ENCODE measurements at regions not wholly inside any gene's neighbourhood (a gene's known extent, or its start where the extent isn't known, plus 50 kb on each side); places are given as distances from the start of the nearest gene placed in this dataset.

- FAIRE-seq: no peak
- no TSS peak for BruUV-seq (replicated peaks)
- intact Hi-C loops (cut with micrococcal nuclease; ENCODE audit: unreplicated experiment): no loop called here
These were observed 363.6 kb upstream of the CNTNAP2 start for GRCh38 chr7:145753004-145753403.

More at GRCh38 chr7:145753004-145753403, 363.6 kb upstream of the CNTNAP2 start:
- in situ Hi-C loops (cut with MboI): no loop called here
- no peak overlapping the region for H3K4me2 ChIP-seq (ENCODE audit: control insufficient read depth, insufficient read depth)
- no peaks in the 10 kb centered on the region for H3K79me2 ChIP-seq (ENCODE audit: control insufficient read depth, insufficient read depth, low read length)
- ChIA-PET RAD21 (ENCODE audit: unreplicated experiment) (no interaction called here), SMC1A (ENCODE audit: uncharacterized antibody, unreplicated experiment) (no interaction called here), CTCF (no interaction called here), POLR2A (no interaction called here)
- DNase-seq (ENCODE audit: low read depth, low spot score) (no peak), ATAC-seq (no peak)
- H3K4me1 ChIP-seq (ENCODE audit: control insufficient read depth, insufficient read depth, low read length): no peaks in the 10 kb centered on the region
- H4K20me1 ChIP-seq (ENCODE audit: control insufficient read depth, insufficient read depth): no peaks in the 10 kb centered on the region
- H3K36me3 ChIP-seq (ENCODE audit: control insufficient read depth in 2 of 2, insufficient read depth in 2 of 2, low read length in 1 of 2): no peaks in the 10 kb centered on the region
- no peak for TF ChIP-seq POLR2AphosphoS5 (IDR thresholded peaks at IDR 0.05; ENCODE audit: low read length)
- no peak for TF ChIP-seq ZNF207 (IDR thresholded peaks at IDR 0.05; ENCODE audit: borderline replicate concordance)
- no peak for TF ChIP-seq BACH1 (IDR thresholded peaks at IDR 0.05; ENCODE audit: borderline replicate concordance)
- TF ChIP-seq POLR2A (IDR thresholded peaks at IDR 0.05; ENCODE audit: low read depth, low read length): no peak
- TF ChIP-seq ZNF384 (IDR thresholded peaks at IDR 0.05; ENCODE audit: borderline replicate concordance, low read depth, low read length): no peak
- TF ChIP-seq ZNF592 (IDR thresholded peaks at IDR 0.05): no peak
- TF ChIP-seq NFIC (IDR thresholded peaks at IDR 0.05; ENCODE audit: low read depth, low read length): no peak
- TF ChIP-seq TBL1XR1 (IDR thresholded peaks at IDR 0.05; ENCODE audit: low read depth, low read length): no peak
- TF ChIP-seq BMI1 (IDR thresholded peaks at IDR 0.05; ENCODE audit: borderline replicate concordance): no peak
- TF ChIP-seq NBN (IDR thresholded peaks at IDR 0.05): no peak
- no peak for TF ChIP-seq FOXK2 (IDR thresholded peaks at IDR 0.05)
- no peak for TF ChIP-seq ZBTB40 (IDR thresholded peaks at IDR 0.05; ENCODE audit: borderline replicate concordance)
- TF ChIP-seq MEF2A (IDR thresholded peaks at IDR 0.05; ENCODE audit: insufficient read depth, low read depth, low read length): no peak
- no peak for TF ChIP-seq FOXM1 (IDR thresholded peaks at IDR 0.05; ENCODE audit: low read depth, low read length)
- no peak for TF ChIP-seq PRDM15 (CRISPR knock-in tag; IDR thresholded peaks at IDR 0.05)
- no peak overlapping the region for H3K27ac ChIP-seq (ENCODE audit: control insufficient read depth, insufficient read depth)
- no peaks in the 10 kb centered on the region for H3K9me3 ChIP-seq (replicated peaks; ENCODE audit: control insufficient read depth, insufficient read depth, low read length)
- H2AFZ ChIP-seq (ENCODE audit: control insufficient read depth, low read depth, low read length): no peak overlapping the region
- 53% methylated on average over 11 of the region's 11 CpGs for WGBS (ENCODE audit: insufficient coverage, insufficient replicate concordance, low lambda C conversion rate, missing lambda C conversion rate)
- H3K9ac ChIP-seq (ENCODE audit: control insufficient read depth, insufficient read depth, low read length): no peak overlapping the region
- H3K4me3 ChIP-seq: no peak overlapping the region
- no peaks in the 10 kb centered on the region for H3K27me3 ChIP-seq (replicated peaks in 1 of 2; ENCODE audit: control insufficient read depth in 2 of 2, insufficient read depth in 2 of 2, low read length in 1 of 2)
